K562 (cell line): ENCODE measurements at regions not wholly inside any gene's neighbourhood (a gene's known extent, or its start where the extent isn't known, plus 50 kb on each side); places are given as distances from the start of the nearest gene placed in this dataset.

Source experiments
- CTBP1 ChIP-seq: fragments of 450-650 bp; IDR thresholded peaks from 2 replicates; pipeline ENCODE4 v1.6.1; 2016; ENCODE audit warnings: borderline replicate concordance
- CTCF ChIP-seq, 3 experiments: IDR thresholded peaks in 2 of 3; conservative IDR thresholded peaks in 1 of 3; 2 replicates each; pipeline ENCODE4 v1.5.1; 2011 to 2012; ENCODE audit warnings: low read length in 3 of 3, mild to moderate bottlenecking in 3 of 3, control low read depth in 2 of 3, improper control_type of control experiment in 1 of 3, inconsistent platforms in 1 of 3, low read depth in 1 of 3, mixed read lengths in 1 of 3, moderate library complexity in 1 of 3; ENCODE audit not compliant: insufficient read depth in 2 of 3
- ELF4 ChIP-seq: fragments of 450-650 bp; formaldehyde crosslinking; IDR thresholded peaks from 2 replicates; pipeline ENCODE4 v1.4.0; 2022; ENCODE audit warnings: missing genetic modification characterization
- HIVEP1 ChIP-seq: fragments of 250-450 bp; sonication (Bioruptor Pico); IDR thresholded peaks from 2 replicates; pipeline ENCODE4 v1.4.0; 2020; ENCODE audit warnings: mild to moderate bottlenecking
- LARP7 ChIP-seq: fragments of 450-650 bp; IDR thresholded peaks from 2 replicates; pipeline ENCODE4 v1.6.1; 2016
- RAD51 ChIP-seq: fragments of 450-650 bp; IDR thresholded peaks from 2 replicates; pipeline ENCODE4 v1.7.1; 2016; ENCODE audit warnings: low read depth, mild to moderate bottlenecking, borderline replicate concordance
- TCF7L2 ChIP-seq: fragments of 150-350 bp; IDR thresholded peaks from 2 replicates; pipeline ENCODE4 v1.6.1; 2016; ENCODE audit warnings: low read depth, mild to moderate bottlenecking, low read length, moderate library complexity
- USF2 ChIP-seq: sonication (generic); formaldehyde crosslinking; IDR thresholded peaks from 2 replicates; pipeline ENCODE4 v1.5.0; 2020; ENCODE audit warnings: missing genetic modification reagents

GRCh38 chr2:66649006-66649405 is 214.1 kb downstream of the MEIS1 start:
- TF ChIP-seq LARP7 (no peak), ELF4 (CRISPR knock-in tag) (no peak), CTCF (IDR thresholded peaks at IDR 0.05 in 2 of 3, conservative IDR thresholded peaks at IDR 0.05 in 1 of 3; ENCODE audit: insufficient read depth in 2 of 3, low read depth in 1 of 3, low read length in 3 of 3) (no peak), HIVEP1 (CRISPR knock-in tag) (no peak), CTBP1 (no peak), USF2 (CRISPR knock-in tag) (no peak), RAD51 (no peak), TCF7L2 (no peak)
